ENCODE measurements at regions not wholly inside any gene's neighbourhood (a gene's known extent, or its start where the extent isn't known, plus 50 kb on each side); places are given as distances from the start of the nearest gene placed in this dataset.

DNA sequence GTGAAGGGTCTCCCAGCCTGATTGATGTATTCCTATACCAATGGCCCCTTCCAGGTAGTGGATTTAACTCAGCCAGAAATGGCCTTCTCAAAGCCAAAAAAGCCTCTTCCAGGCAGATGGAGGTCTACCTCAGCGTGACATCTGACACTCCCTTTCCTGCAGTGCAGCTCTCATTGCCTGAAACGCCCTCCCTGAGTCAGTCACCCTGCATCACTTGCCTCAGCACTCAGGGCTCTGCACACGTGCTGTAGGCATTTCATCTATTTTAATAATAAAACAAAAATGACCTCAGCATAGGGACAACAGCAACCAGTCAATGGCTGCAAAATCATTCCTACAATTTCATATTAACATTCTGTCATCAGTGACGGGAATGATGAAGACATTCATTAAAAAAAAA, 64.4 kb upstream of the GJA5 start:
- TF ChIP-seq, protein P1, sequence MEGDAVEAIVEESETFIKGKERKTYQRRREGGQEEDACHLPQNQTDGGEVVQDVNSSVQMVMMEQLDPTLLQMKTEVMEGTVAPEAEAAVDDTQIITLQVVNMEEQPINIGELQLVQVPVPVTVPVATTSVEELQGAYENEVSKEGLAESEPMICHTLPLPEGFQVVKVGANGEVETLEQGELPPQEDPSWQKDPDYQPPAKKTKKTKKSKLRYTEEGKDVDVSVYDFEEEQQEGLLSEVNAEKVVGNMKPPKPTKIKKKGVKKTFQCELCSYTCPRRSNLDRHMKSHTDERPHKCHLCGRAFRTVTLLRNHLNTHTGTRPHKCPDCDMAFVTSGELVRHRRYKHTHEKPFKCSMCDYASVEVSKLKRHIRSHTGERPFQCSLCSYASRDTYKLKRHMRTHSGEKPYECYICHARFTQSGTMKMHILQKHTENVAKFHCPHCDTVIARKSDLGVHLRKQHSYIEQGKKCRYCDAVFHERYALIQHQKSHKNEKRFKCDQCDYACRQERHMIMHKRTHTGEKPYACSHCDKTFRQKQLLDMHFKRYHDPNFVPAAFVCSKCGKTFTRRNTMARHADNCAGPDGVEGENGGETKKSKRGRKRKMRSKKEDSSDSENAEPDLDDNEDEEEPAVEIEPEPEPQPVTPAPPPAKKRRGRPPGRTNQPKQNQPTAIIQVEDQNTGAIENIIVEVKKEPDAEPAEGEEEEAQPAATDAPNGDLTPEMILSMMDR (conservative IDR thresholded peaks at IDR 0.05; ENCODE audit: low read length) = no peak
- TF ChIP-seq EZH2phosphoT487 (IDR thresholded peaks at IDR 0.05; ENCODE audit: borderline replicate concordance) = no peak

All from Loucy (cell line).